Right atrium auricular region (tissue), 2 donors: ENCODE measurements at regions not wholly inside any gene's neighbourhood (a gene's known extent, or its start where the extent isn't known, plus 50 kb on each side); places are given as distances from the start of the nearest gene placed in this dataset.
"Not testable (repeated sequence)": the region's sequence is repeated elsewhere in the genome, so short reads cannot be mapped to it uniquely, and the experiment has no call there.

Source experiments
- DNase-seq: peaks from one replicate; pipeline ENCODE4 v3.0.0-alpha.2; 2019; ENCODE audit warnings: low spot score
- H3K27ac ChIP-seq, 2 donors: fragments of 200-600 bp; sonication (generic); 1 replicate in 1 of 2; 2 replicates in 1 of 2; pipeline ENCODE4 v1.5.1; 2016 to 2019
- H3K27me3 ChIP-seq, 2 donors: fragments of 200-600 bp; sonication (generic); one replicate each; pipeline versions ENCODE4 v1.5.1 to v1.6.0; 2017 to 2019
- H3K36me3 ChIP-seq: fragments of 200-600 bp; sonication (generic); one replicate; pipeline ENCODE4 v1.5.1; 2016
- H3K4me1 ChIP-seq, 2 donors: fragments of 200-600 bp; sonication (generic); one replicate each; pipeline versions ENCODE4 v1.5.1 to v1.6.0; 2017 to 2019
- H3K4me3 ChIP-seq, 2 donors: fragments of 200-600 bp; sonication (generic); 1 replicate in 1 of 2; 2 replicates in 1 of 2; pipeline ENCODE4 v1.5.1; 2017 to 2019; ENCODE audit warnings: mild to moderate bottlenecking in 1 of 2, moderate library complexity in 1 of 2
- H3K9me3 ChIP-seq, 2 donors: fragments of 200-600 bp; sonication (generic); one replicate each; pipeline ENCODE4 v1.5.1; 2019
- CTCF ChIP-seq, 2 donors: fragments of 200-600 bp; sonication (generic); IDR thresholded peaks; one replicate each; pipeline ENCODE4 v1.5.1; 2019; ENCODE audit warnings: antibody characterized with exemption in 2 of 2

- Histone ChIP-seq H3K36me3 (no peaks in the 10 kb centered on the region), H3K4me1 (no peaks in the 10 kb centered on the region), H3K4me3 (no peak overlapping the region), H3K27ac (no peak overlapping the region), H3K9me3 (no peaks in the 10 kb centered on the region), H3K27me3 (no peaks in the 10 kb centered on the region)
- TF ChIP-seq CTCF (IDR thresholded peaks at IDR 0.05), result no peak
- no peak for DNase-seq
Observed at GRCh38 chr9:28121366-28121765, 548.1 kb upstream of the C9orf72 start.

GRCh38 chr9:28124917-28125316 is 551.6 kb upstream of the C9orf72 start:
- TF ChIP-seq CTCF (IDR thresholded peaks at IDR 0.05), result no peak
- no peaks in the 10 kb centered on the region for H3K9me3 ChIP-seq
- no peak overlapping the region for H3K27ac ChIP-seq
- H3K27me3 ChIP-seq, result no peaks in the 10 kb centered on the region
- H3K4me1 ChIP-seq, result no peaks in the 10 kb centered on the region
- H3K4me3 ChIP-seq, result no peak overlapping the region
- no peak for DNase-seq
- H3K36me3 ChIP-seq, result no peaks in the 10 kb centered on the region

GRCh38 chr9:28127101-28127500 is 553.8 kb upstream of the C9orf72 start:
- TF ChIP-seq CTCF (IDR thresholded peaks at IDR 0.05), result no peak
- H3K4me3 ChIP-seq, result no peak overlapping the region
- DNase-seq, result no peak

GRCh38 chr9:28134446-28134976 is 561.2 kb upstream of the C9orf72 start:
- Histone ChIP-seq H3K27me3 (no peaks in the 10 kb centered on the region), H3K4me3 (no peak overlapping the region), H3K36me3 (no peaks in the 10 kb centered on the region), H3K9me3 (no peaks in the 10 kb centered on the region), H3K4me1 (no peaks in the 10 kb centered on the region), H3K27ac (no peak overlapping the region)
- TF ChIP-seq CTCF (IDR thresholded peaks at IDR 0.05), result no peak
- DNase-seq, result no peak

More at GRCh38 chr9:28127101-28127500, 553.8 kb upstream of the C9orf72 start:
- H3K9me3 ChIP-seq, result no peaks in the 10 kb centered on the region
- H3K27ac ChIP-seq, result no peak overlapping the region
- H3K4me1 ChIP-seq, result no peaks in the 10 kb centered on the region
- H3K36me3 ChIP-seq, result no peaks in the 10 kb centered on the region
- no peaks in the 10 kb centered on the region for H3K27me3 ChIP-seq

- no peaks in the 10 kb centered on the region for H3K36me3 ChIP-seq
- no peaks in the 10 kb centered on the region for H3K27me3 ChIP-seq
- no peaks in the 10 kb centered on the region for H3K4me1 ChIP-seq
- no peak overlapping the region for H3K4me3 ChIP-seq
- DNase-seq, result no peak
- no peak for TF ChIP-seq CTCF (IDR thresholded peaks at IDR 0.05)
- no peak overlapping the region for H3K27ac ChIP-seq
- H3K9me3 ChIP-seq, result no peaks in the 10 kb centered on the region
Observed at GRCh38 chr9:28135549-28135948, 562.3 kb upstream of the C9orf72 start.

- Histone ChIP-seq H3K4me3 (no peak overlapping the region), H3K27ac (no peak overlapping the region), H3K9me3 (no peaks in the 10 kb centered on the region), H3K27me3 (no peaks in the 10 kb centered on the region), H3K36me3 (no peaks in the 10 kb centered on the region), H3K4me1 (no peaks in the 10 kb centered on the region)
- DNase-seq, result no peak
- no peak for TF ChIP-seq CTCF (IDR thresholded peaks at IDR 0.05)
Observed at GRCh38 chr9:28136113-28136512, 562.8 kb upstream of the C9orf72 start.

GRCh38 chr9:28147430-28147829 is 574.1 kb upstream of the C9orf72 start:
- H3K27ac ChIP-seq, H3K27me3 ChIP-seq, H3K9me3 ChIP-seq, H3K4me1 ChIP-seq, H3K4me3 ChIP-seq, H3K36me3 ChIP-seq, DNase-seq: not testable (repeated sequence)

GRCh38 chr9:28147923-28148597 is 574.8 kb upstream of the C9orf72 start:
- not testable (repeated sequence) for H3K9me3 ChIP-seq

More at GRCh38 chr9:28147923-28148597, 574.8 kb upstream of the C9orf72 start:
- not testable (repeated sequence) for H3K27me3 ChIP-seq, H3K27ac ChIP-seq, H3K4me3 ChIP-seq, H3K36me3 ChIP-seq, H3K4me1 ChIP-seq, DNase-seq
